ENCODE measurements at regions not wholly inside any gene's neighbourhood (a gene's known extent, or its start where the extent isn't known, plus 50 kb on each side); places are given as distances from the start of the nearest gene placed in this dataset.
"Not testable (repeated sequence)": the region's sequence is repeated elsewhere in the genome, so short reads cannot be mapped to it uniquely, and the experiment has no call there.

DNA sequence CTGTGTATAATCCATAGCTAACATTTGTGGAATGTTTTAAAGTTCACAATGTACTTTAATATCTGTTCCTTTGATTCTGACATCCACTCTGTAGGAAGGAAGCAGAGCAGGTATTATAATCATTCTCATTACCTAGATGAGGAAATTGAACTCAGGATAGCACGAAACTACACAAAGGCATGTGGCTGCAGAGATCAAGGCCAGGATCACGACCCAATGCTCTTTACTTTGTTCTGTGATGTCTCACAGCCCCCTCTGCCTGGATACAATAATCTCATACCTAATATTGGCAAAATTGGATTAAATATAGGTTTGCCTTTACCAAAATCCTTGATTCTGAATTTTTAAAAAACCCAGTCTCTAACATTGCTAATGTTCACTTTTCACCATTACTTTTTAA, 298.0 kb upstream of the KITLG start:
- no peaks in the 10 kb centered on the region for H3K9me3 Mint-ChIP-seq
- H3K27ac Mint-ChIP-seq = no peak overlapping the region
- H3K36me3 Mint-ChIP-seq (ENCODE audit: low read depth) = no peaks in the 10 kb centered on the region
- H3K27me3 Mint-ChIP-seq = peaks cover 13% of the 10 kb centered on the region
- no peaks in the 10 kb centered on the region for H3K4me1 Mint-ChIP-seq
- H3K4me3 Mint-ChIP-seq = no peak overlapping the region
- no peak for ATAC-seq (replicated peaks)

DNA sequence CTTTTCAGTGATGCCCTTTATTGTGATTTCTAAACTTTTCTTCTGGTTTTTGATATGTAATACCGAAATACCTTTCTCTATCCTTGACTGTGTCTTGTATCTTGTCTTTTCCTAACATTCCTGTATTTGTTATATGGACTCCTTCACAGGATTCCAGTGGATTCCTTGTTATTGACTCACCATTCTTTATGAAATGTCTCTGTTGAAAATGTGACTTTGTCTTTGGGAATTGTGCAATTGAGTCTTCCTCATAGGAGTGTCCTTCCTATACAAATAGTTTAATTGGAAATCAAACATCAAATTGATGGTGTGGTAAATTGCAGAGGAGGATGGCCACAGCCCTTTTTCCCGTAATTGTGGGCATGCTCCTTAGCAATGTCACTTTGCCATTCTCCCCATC, 296.6 kb upstream of the KITLG start:
- no peaks in the 10 kb centered on the region for H3K36me3 Mint-ChIP-seq (ENCODE audit: low read depth)
- no peaks in the 10 kb centered on the region for H3K9me3 Mint-ChIP-seq
- H3K4me3 Mint-ChIP-seq = no peak overlapping the region
- no peak for ATAC-seq (replicated peaks)
- H3K27ac Mint-ChIP-seq = no peak overlapping the region
- H3K4me1 Mint-ChIP-seq = no peaks in the 10 kb centered on the region
- peaks cover 13% of the 10 kb centered on the region for H3K27me3 Mint-ChIP-seq

DNA sequence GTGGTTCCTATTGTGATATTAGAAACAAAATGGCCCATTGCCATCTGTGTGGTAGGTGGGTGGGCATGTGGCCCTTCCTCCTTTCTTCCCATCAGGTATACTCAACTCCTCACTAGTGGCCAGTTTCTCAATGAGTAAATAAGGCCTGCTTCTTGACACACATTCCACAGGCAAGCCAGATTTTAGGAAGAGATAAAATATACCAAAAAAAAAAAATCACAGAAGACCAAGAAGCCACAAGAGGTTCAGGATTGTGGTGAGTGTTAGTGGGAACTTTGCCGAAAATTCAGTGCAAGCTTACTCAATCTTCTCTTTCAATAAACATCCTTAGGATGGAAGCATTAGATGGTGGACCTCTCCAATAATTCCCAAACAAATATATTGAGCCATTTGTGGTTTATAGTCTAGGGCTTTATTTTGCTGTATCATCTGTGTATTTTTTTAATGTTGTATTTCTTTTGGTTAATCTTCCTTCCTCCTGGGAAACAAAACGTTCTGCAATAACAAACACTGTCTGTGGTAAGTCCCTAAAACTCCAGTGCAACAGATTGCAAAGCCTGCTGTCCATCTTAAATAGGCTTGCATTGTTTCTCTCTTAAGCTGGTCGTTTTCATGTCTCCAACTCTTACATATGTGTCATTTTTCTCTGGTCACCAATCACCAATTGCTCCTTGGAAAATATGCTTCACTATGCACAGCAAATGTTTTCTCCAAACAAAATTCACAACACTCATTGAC, 289.9 kb upstream of the KITLG start:
- H3K4me3 Mint-ChIP-seq = no peak overlapping the region
- no peak overlapping the region for H3K27ac Mint-ChIP-seq
- no peaks in the 10 kb centered on the region for H3K9me3 Mint-ChIP-seq
- H3K36me3 Mint-ChIP-seq (ENCODE audit: low read depth) = no peaks in the 10 kb centered on the region
- ATAC-seq (replicated peaks) = no peak
- H3K4me1 Mint-ChIP-seq = no peaks in the 10 kb centered on the region
- peaks cover 6% of the 10 kb centered on the region for H3K27me3 Mint-ChIP-seq

GRCh38 chr12:88868050-88868449, 287.8 kb upstream of the KITLG start:
- Mint-ChIP-seq H3K36me3 (ENCODE audit: low read depth) (no peaks in the 10 kb centered on the region), H3K9me3 (no peaks in the 10 kb centered on the region), H3K27me3 (no peaks in the 10 kb centered on the region), H3K4me3 (no peak overlapping the region), H3K4me1 (no peaks in the 10 kb centered on the region), H3K27ac (no peak overlapping the region)
- no peak for ATAC-seq (replicated peaks)

DNA sequence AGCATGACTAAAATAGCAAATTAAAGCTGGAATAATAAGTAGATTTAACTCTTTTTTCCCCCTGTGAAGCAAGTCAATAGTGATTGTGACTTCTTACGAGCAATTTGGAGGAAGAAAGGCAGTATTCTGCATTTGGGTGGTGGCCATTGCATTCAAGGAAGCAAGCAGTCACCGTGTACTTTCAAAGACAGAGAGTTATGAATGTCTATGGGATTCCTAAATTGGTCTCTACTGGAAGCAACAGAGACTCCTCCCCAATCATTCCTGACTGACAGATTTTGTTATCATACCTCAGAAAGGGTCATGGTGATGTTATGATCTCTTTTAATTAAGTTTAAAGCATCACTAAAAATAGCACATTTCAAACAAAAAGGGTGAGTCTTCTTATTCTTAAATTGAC, 287.2 kb upstream of the KITLG start:
- peaks cover 5% of the 10 kb centered on the region for H3K27me3 Mint-ChIP-seq
- peaks cover 3% of the 10 kb centered on the region for H3K9me3 Mint-ChIP-seq
- no peak for ATAC-seq (replicated peaks)
- H3K4me1 Mint-ChIP-seq = no peaks in the 10 kb centered on the region
- no peak overlapping the region for H3K4me3 Mint-ChIP-seq
- no peaks in the 10 kb centered on the region for H3K36me3 Mint-ChIP-seq (ENCODE audit: low read depth)
- no peak overlapping the region for H3K27ac Mint-ChIP-seq

DNA sequence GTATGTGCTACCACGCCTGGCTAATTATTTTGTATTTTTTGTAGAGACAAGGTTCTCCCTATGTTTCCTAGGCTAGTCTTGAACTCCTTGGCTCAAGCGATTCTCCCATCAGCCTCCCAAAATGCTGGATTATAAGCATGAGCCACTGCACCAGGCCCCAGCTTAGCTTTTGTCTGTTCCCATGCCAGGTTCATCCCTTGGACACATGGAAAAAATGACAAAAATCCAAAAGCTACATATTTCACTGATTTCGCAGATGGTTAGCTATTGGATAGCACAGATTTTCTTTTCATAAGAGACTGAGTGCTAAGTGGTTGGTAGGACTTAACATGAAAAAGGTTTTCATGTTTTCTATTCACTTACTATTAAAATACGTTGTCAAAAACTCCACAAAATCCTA, 286.6 kb upstream of the KITLG start:
- Mint-ChIP-seq H3K4me3 (no peak overlapping the region), H3K27ac (no peak overlapping the region), H3K9me3 (peaks cover 3% of the 10 kb centered on the region), H3K27me3 (peaks cover 8% of the 10 kb centered on the region), H3K4me1 (no peaks in the 10 kb centered on the region), H3K36me3 (ENCODE audit: low read depth) (no peaks in the 10 kb centered on the region)
- no peak for ATAC-seq (replicated peaks)

DNA sequence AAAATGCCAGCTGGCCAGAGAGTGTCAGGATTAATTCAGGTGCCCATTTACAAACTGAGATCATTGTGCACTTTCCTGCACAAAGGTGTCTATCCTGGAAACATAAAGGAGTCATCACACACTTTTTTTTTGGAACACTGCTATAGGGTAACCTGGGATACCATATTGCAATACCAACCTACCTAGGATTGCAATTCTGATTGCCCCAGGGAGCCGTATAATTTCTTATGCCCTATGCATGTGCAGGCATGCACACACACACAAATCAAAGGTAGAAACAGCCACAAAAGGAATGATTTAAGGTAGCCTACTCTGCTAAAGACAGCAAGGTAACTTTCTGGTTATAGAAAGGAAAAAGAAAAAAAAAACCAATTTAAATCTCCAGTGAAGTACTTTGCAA, 285.3 kb upstream of the KITLG start:
- Mint-ChIP-seq H3K27ac (no peak overlapping the region), H3K9me3 (peaks cover 3% of the 10 kb centered on the region), H3K4me3 (no peak overlapping the region), H3K4me1 (no peaks in the 10 kb centered on the region), H3K36me3 (ENCODE audit: low read depth) (no peaks in the 10 kb centered on the region), H3K27me3 (peaks cover 12% of the 10 kb centered on the region)
- no peak for ATAC-seq (replicated peaks)

- no peak overlapping the region for H3K4me3 Mint-ChIP-seq
- ATAC-seq (replicated peaks) = no peak
- H3K4me1 Mint-ChIP-seq = no peaks in the 10 kb centered on the region
- peaks cover 3% of the 10 kb centered on the region for H3K9me3 Mint-ChIP-seq
- H3K36me3 Mint-ChIP-seq (ENCODE audit: low read depth) = no peaks in the 10 kb centered on the region
- H3K27me3 Mint-ChIP-seq = peaks cover 12% of the 10 kb centered on the region
- H3K27ac Mint-ChIP-seq = no peak overlapping the region
These were observed 280.6 kb upstream of the KITLG start for GRCh38 chr12:88860851-88861250.

- H3K27ac Mint-ChIP-seq = no peak overlapping the region
These were observed 275.9 kb upstream of the KITLG start for GRCh38 chr12:88856201-88856600.

GRCh38 chr12:88855301-88855700, 275.0 kb upstream of the KITLG start:
- Mint-ChIP-seq H3K9me3 (peaks cover 3% of the 10 kb centered on the region), H3K27me3 (no peaks in the 10 kb centered on the region), H3K27ac (no peak overlapping the region), H3K36me3 (ENCODE audit: low read depth) (no peaks in the 10 kb centered on the region), H3K4me3 (no peak overlapping the region), H3K4me1 (no peaks in the 10 kb centered on the region)
- ATAC-seq (replicated peaks) = no peak

More at GRCh38 chr12:88856201-88856600, 275.9 kb upstream of the KITLG start:
- Mint-ChIP-seq H3K36me3 (ENCODE audit: low read depth) (no peaks in the 10 kb centered on the region), H3K9me3 (no peaks in the 10 kb centered on the region), H3K4me1 (no peaks in the 10 kb centered on the region), H3K4me3 (no peak overlapping the region), H3K27me3 (peaks cover 4% of the 10 kb centered on the region)
- ATAC-seq (replicated peaks) = no peak

GRCh38 chr12:88854260-88854659, 274.0 kb upstream of the KITLG start:
- Mint-ChIP-seq H3K4me1 (no peaks in the 10 kb centered on the region), H3K4me3 (no peak overlapping the region), H3K9me3 (peaks cover 3% of the 10 kb centered on the region), H3K36me3 (ENCODE audit: low read depth) (no peaks in the 10 kb centered on the region), H3K27ac (no peak overlapping the region), H3K27me3 (no peaks in the 10 kb centered on the region)
- ATAC-seq (replicated peaks) = no peak

DNA sequence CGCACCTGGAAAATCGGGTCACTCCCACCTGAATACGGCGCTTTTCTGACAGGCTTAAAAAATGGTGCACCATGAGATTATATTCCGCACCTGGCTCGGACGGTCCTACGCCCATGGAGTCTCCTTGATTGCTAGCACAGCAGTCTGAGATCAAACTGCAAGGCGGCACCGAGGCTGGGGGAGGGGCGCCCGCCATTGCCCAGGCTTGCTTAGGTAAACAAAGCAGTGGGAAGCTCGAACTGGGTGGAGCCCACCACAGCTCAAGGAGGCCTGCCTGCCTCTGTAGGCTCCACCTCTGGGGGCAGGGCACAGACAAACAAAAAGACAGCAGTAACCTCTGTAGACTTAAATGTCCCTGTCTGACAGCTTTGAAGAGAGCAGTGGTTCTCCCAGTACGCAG, 267.0 kb upstream of the KITLG start:
- H3K4me3 Mint-ChIP-seq; ATAC-seq (replicated peaks); H3K4me1 Mint-ChIP-seq; H3K36me3 Mint-ChIP-seq (ENCODE audit: low read depth); H3K27me3 Mint-ChIP-seq; H3K27ac Mint-ChIP-seq: not testable (repeated sequence)
- peaks cover 13% of the 10 kb centered on the region for H3K9me3 Mint-ChIP-seq

DNA sequence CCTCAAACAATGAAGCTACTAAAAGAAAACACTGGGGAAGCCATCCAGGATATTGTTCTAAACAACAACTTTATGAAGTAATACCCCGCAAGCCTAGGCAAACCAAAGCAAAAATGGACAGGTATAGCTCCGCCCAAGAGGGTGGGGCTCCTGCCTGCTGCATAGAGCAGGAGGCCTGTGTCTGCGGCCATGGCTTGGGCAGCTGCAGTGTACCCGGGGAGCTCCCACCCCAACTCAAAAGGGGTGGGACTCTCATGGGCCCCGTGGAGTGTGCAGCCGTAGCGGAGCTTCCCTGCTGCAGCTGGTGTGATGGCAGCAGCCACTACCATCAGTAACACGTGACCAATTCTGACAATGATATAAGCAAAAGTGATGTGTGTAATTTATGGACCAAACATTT, 264.2 kb upstream of the KITLG start:
- Mint-ChIP-seq H3K4me3 (no peak overlapping the region), H3K9me3 (peaks cover 15% of the 10 kb centered on the region), H3K27me3 (no peaks in the 10 kb centered on the region), H3K27ac (no peak overlapping the region), H3K36me3 (ENCODE audit: low read depth) (no peaks in the 10 kb centered on the region), H3K4me1 (no peaks in the 10 kb centered on the region)
- ATAC-seq (replicated peaks) = no peak

- Mint-ChIP-seq H3K9me3 (peaks cover 18% of the 10 kb centered on the region), H3K27me3 (no peaks in the 10 kb centered on the region), H3K27ac (no peak overlapping the region), H3K36me3 (ENCODE audit: low read depth) (no peaks in the 10 kb centered on the region), H3K4me1 (no peaks in the 10 kb centered on the region), H3K4me3 (no peak overlapping the region)
- ATAC-seq (replicated peaks) = no peak
These were observed 262.0 kb upstream of the KITLG start for GRCh38 chr12:88842314-88842713.

DNA sequence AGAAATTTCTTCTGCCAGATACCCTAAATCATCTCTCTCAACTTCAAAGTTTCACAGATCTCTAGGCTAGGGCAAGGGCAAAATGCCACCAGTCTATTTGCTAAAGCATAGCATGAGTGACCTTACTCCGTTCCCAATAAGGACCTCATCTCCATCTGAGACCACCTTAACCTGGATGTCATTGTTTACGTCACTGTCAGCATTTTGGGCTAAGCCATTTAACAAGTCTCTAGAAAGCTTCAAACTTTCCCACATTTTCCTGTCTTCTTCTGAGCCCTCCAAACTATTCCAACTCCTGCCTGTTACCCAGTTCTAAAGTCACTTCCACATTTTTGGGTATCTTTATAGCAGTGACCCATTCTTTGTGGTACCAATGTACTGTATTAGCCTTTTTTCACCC, 259.2 kb upstream of the KITLG start:
- no peaks in the 10 kb centered on the region for H3K36me3 Mint-ChIP-seq (ENCODE audit: low read depth)
- H3K27me3 Mint-ChIP-seq = no peaks in the 10 kb centered on the region
- H3K9me3 Mint-ChIP-seq = peaks cover 14% of the 10 kb centered on the region
- H3K27ac Mint-ChIP-seq = no peak overlapping the region
- ATAC-seq (replicated peaks) = no peak
- no peak overlapping the region for H3K4me3 Mint-ChIP-seq
- H3K4me1 Mint-ChIP-seq = no peaks in the 10 kb centered on the region

- Mint-ChIP-seq H3K27ac (no peak overlapping the region), H3K27me3 (no peaks in the 10 kb centered on the region), H3K9me3 (peaks cover 5% of the 10 kb centered on the region), H3K36me3 (ENCODE audit: low read depth) (no peaks in the 10 kb centered on the region), H3K4me3 (no peak overlapping the region), H3K4me1 (no peaks in the 10 kb centered on the region)
- no peak for ATAC-seq (replicated peaks)
These were observed 255.9 kb upstream of the KITLG start for GRCh38 chr12:88836156-88836555.
